ENCODE measurements at regions not wholly inside any gene's neighbourhood (a gene's known extent, or its start where the extent isn't known, plus 50 kb on each side); places are given as distances from the start of the nearest gene placed in this dataset.

DNA sequence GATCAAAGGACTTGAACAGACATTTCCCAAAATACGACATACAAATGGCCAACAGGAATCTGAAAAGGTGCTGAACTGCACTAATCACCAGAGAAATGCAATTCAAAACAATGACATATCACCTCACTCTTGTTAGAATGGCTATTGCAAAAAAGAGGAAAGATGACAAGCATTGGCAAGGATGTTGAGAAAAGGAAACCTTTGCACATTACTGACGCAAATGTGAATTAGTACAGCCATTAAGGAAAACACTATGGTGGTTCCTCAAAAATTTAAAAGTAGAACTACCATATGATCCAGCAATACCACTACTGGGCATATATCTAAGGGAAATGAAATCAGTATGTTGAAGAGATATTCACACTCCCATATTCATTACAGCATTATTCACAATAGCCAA, 57.7 kb upstream of the ASPRV1 start:
- TF ChIP-seq, protein P1, sequence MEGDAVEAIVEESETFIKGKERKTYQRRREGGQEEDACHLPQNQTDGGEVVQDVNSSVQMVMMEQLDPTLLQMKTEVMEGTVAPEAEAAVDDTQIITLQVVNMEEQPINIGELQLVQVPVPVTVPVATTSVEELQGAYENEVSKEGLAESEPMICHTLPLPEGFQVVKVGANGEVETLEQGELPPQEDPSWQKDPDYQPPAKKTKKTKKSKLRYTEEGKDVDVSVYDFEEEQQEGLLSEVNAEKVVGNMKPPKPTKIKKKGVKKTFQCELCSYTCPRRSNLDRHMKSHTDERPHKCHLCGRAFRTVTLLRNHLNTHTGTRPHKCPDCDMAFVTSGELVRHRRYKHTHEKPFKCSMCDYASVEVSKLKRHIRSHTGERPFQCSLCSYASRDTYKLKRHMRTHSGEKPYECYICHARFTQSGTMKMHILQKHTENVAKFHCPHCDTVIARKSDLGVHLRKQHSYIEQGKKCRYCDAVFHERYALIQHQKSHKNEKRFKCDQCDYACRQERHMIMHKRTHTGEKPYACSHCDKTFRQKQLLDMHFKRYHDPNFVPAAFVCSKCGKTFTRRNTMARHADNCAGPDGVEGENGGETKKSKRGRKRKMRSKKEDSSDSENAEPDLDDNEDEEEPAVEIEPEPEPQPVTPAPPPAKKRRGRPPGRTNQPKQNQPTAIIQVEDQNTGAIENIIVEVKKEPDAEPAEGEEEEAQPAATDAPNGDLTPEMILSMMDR (IDR thresholded peaks at IDR 0.05; ENCODE audit: low read depth, low read length): no peak
- no peak for TF ChIP-seq POLR2A (IDR thresholded peaks at IDR 0.05; ENCODE audit: extremely low read depth, insufficient read length)
- TF ChIP-seq, protein P2, sequence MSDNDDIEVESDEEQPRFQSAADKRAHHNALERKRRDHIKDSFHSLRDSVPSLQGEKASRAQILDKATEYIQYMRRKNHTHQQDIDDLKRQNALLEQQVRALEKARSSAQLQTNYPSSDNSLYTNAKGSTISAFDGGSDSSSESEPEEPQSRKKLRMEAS (IDR thresholded peaks at IDR 0.05; ENCODE audit: low read depth, low read length): no peak

All from NB4 (cell line).